HEK293 (cell line): ENCODE measurements at regions not wholly inside any gene's neighbourhood (a gene's known extent, or its start where the extent isn't known, plus 50 kb on each side); places are given as distances from the start of the nearest gene placed in this dataset.

Experiments
- CTCF ChIA-PET: fragments of 350-600 bp; formaldehyde crosslinking; extraction: SDS; loops from one replicate; lab custom pipeline; 2021; ENCODE audit warnings: antibody characterized with exemption; lab: Yijun Ruan, JAX
- POLR2A ChIA-PET: fragments of 300-600 bp; formaldehyde crosslinking; extraction: SDS; loops from one replicate; lab custom pipeline; 2020; ENCODE audit warnings: antibody characterized with exemption, inconsistent platforms; lab: Yijun Ruan, JAX
- H3K27ac ChIP-seq: fragments of 200-500 bp; sonication (Bioruptor generic); 2 replicates; pipeline ENCODE4 v1.5.1; 2014; ENCODE audit warnings: low read depth, low read length, control low read depth, inconsistent platforms; ENCODE audit errors: extremely low read depth
- H3K36me3 ChIP-seq, 2 experiments: fragments of 200-500 bp in 1 of 2; sonication (Bioruptor generic) in 1 of 2; 1 replicate in 1 of 2; 2 replicates in 1 of 2; pipeline ENCODE4 v1.5.1; 2014 to 2017; ENCODE audit warnings: inconsistent platforms in 2 of 2, low read length in 2 of 2; ENCODE audit not compliant: control insufficient read depth in 2 of 2, insufficient read depth in 1 of 2
- H3K4me1 ChIP-seq: fragments of 200-500 bp; sonication (Bioruptor generic); 2 replicates; pipeline ENCODE4 v1.5.1; 2014; ENCODE audit warnings: mild to moderate bottlenecking, low read length, inconsistent platforms; ENCODE audit not compliant: control insufficient read depth, insufficient read depth
- H3K4me3 ChIP-seq: 2 replicates; pipeline ENCODE4 v1.5.1; 2011; ENCODE audit warnings: low read depth, mild to moderate bottlenecking, control low read depth, low read length, moderate library complexity
- H3K9me3 ChIP-seq: fragments of 200-500 bp; sonication (Bioruptor generic); 2 replicates; pipeline ENCODE4 v1.5.1; 2014; ENCODE audit warnings: low read depth, low read length, inconsistent platforms; ENCODE audit not compliant: control insufficient read depth, insufficient read depth
- EGR2 ChIP-seq: fragments of 450-650 bp; formaldehyde crosslinking; IDR thresholded peaks from 2 replicates; pipeline ENCODE4 v1.5.1; 2016; ENCODE audit warnings: low read depth, missing biosample characterization, missing genetic modification characterization
- GLIS1 ChIP-seq: fragments of 450-650 bp; formaldehyde crosslinking; IDR thresholded peaks from 2 replicates; pipeline ENCODE4 v1.5.1; 2016; ENCODE audit warnings: missing biosample characterization, missing genetic modification characterization
- SCRT2 ChIP-seq: fragments of 450-650 bp; formaldehyde crosslinking; IDR thresholded peaks from 2 replicates; pipeline ENCODE4 v1.5.1; 2016; ENCODE audit warnings: missing biosample characterization, missing genetic modification characterization
- SP3 ChIP-seq: fragments of 450-650 bp; formaldehyde crosslinking; IDR thresholded peaks from 2 replicates; pipeline ENCODE4 v1.5.1; 2016; ENCODE audit warnings: missing biosample characterization, missing genetic modification characterization
- ZBTB17 ChIP-seq: fragments of 450-650 bp; formaldehyde crosslinking; IDR thresholded peaks from 2 replicates; pipeline ENCODE4 v1.5.1; 2016; ENCODE audit warnings: missing biosample characterization, missing genetic modification characterization
- ZBTB21 ChIP-seq: fragments of 450-650 bp; formaldehyde crosslinking; IDR thresholded peaks from 2 replicates; pipeline ENCODE4 v1.5.1; 2017; ENCODE audit warnings: missing biosample characterization, missing genetic modification characterization
- ZBTB6 ChIP-seq: fragments of 450-650 bp; formaldehyde crosslinking; IDR thresholded peaks from 2 replicates; pipeline ENCODE4 v1.5.1; 2017; ENCODE audit warnings: missing biosample characterization, missing genetic modification characterization
- ZBTB8A ChIP-seq: fragments of 450-650 bp; formaldehyde crosslinking; IDR thresholded peaks from 2 replicates; pipeline ENCODE4 v1.5.1; 2016; ENCODE audit warnings: missing biosample characterization, missing genetic modification characterization
- ZNF114 ChIP-seq: fragments of 450-650 bp; formaldehyde crosslinking; IDR thresholded peaks from 2 replicates; pipeline ENCODE4 v1.5.0; 2017; ENCODE audit warnings: missing biosample characterization, missing genetic modification characterization
- ZNF324 ChIP-seq: fragments of 450-650 bp; formaldehyde crosslinking; IDR thresholded peaks from 2 replicates; pipeline ENCODE4 v1.5.1; 2016; ENCODE audit warnings: missing biosample characterization, missing genetic modification characterization
- ZNF341 ChIP-seq: fragments of 450-650 bp; formaldehyde crosslinking; IDR thresholded peaks from 2 replicates; pipeline ENCODE4; 2016; ENCODE audit warnings: low read depth, missing biosample characterization, missing genetic modification characterization
- ZNF398 ChIP-seq: fragments of 450-650 bp; formaldehyde crosslinking; IDR thresholded peaks from 2 replicates; pipeline ENCODE4 v1.5.1; 2017; ENCODE audit warnings: missing biosample characterization, missing genetic modification characterization
- ZNF518A ChIP-seq: fragments of 450-650 bp; formaldehyde crosslinking; conservative IDR thresholded peaks from 2 replicates; pipeline ENCODE4 v1.5.1; 2016; ENCODE audit warnings: low read depth, missing biosample characterization, missing genetic modification characterization
- ZNF624 ChIP-seq: fragments of 450-650 bp; formaldehyde crosslinking; IDR thresholded peaks from 2 replicates; pipeline ENCODE4 v1.5.1; 2017; ENCODE audit warnings: missing biosample characterization, missing genetic modification characterization
- ZNF677 ChIP-seq: fragments of 450-650 bp; IDR thresholded peaks from 2 replicates; pipeline ENCODE4 v1.5.0; 2018; ENCODE audit warnings: missing biosample characterization, mild to moderate bottlenecking, missing genetic modification characterization, moderate library complexity
- ZNF776 ChIP-seq: fragments of 450-650 bp; formaldehyde crosslinking; IDR thresholded peaks from 2 replicates; pipeline ENCODE4 v1.5.0; 2017; ENCODE audit warnings: missing biosample characterization, missing genetic modification characterization, borderline replicate concordance
- ZNF830 ChIP-seq: fragments of 450-650 bp; IDR thresholded peaks from 2 replicates; pipeline ENCODE4 v1.5.0; 2018; ENCODE audit warnings: missing biosample characterization, missing genetic modification characterization, low read depth, mild to moderate bottlenecking, moderate library complexity
- TF ChIP-seq, protein P1 (sequence below): fragments of 450-650 bp; formaldehyde crosslinking; IDR thresholded peaks from 2 replicates; pipeline ENCODE4 v1.5.1; 2016; ENCODE audit warnings: missing biosample characterization, missing genetic modification characterization
- TF ChIP-seq, protein P2 (sequence below): fragments of 450-650 bp; formaldehyde crosslinking; IDR thresholded peaks from 2 replicates; pipeline ENCODE4 v1.5.1; 2017; ENCODE audit warnings: missing biosample characterization, missing genetic modification characterization

DNA sequence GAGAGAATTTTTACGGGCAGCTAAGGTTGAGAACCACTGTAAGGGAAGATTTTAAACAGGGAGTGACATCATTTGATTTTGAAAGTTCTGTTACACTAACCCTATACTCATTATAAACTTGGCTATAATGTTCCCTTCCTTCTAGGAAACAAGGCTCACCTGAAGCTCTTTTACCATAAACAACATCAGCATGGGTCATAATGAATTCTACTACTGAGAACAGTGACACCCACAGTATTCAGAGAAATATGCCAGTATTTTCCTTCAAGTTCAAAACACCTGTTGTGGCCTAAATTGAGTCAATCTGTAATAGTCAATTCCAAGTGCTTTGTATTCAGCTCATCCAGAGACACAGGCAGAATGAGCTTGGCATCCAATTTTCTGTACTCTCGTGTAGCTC is 175.3 kb upstream of the STT3B start:
- Histone ChIP-seq H3K36me3 (no peaks in the 10 kb centered on the region), H3K4me1 (no peaks in the 10 kb centered on the region), H3K27ac (no peak overlapping the region), H3K4me3 (no peak overlapping the region), H3K9me3 (no peaks in the 10 kb centered on the region)
- CTCF ChIA-PET, result no interaction called here
- POLR2A ChIA-PET, result no interaction called here
- 0 out of 2 replicates have a peak, but pooled peaks have one; percentile 17 for TF ChIP-seq SCRT2 (tag by site-specific recombination)
- no peak for TF ChIP-seq SP3

- POLR2A ChIA-PET, result no interaction called here
- Histone ChIP-seq H3K4me3 (no peak overlapping the region), H3K9me3 (no peaks in the 10 kb centered on the region), H3K4me1 (no peaks in the 10 kb centered on the region), H3K27ac (no peak overlapping the region), H3K36me3 (no peaks in the 10 kb centered on the region)
- TF ChIP-seq ZNF776 (tag by site-specific recombination), result no peak
- no peak for TF ChIP-seq ZBTB17
- no peak for TF ChIP-seq ZNF518A (tag by site-specific recombination)
- no peak for TF ChIP-seq ZNF114 (tag by site-specific recombination)
- CTCF ChIA-PET, result no interaction called here
Measured at GRCh38 chr3:31358473-31359070, 174.2 kb upstream of the STT3B start.

- Histone ChIP-seq H3K27ac (no peak overlapping the region), H3K4me1 (no peaks in the 10 kb centered on the region), H3K4me3 (no peak overlapping the region), H3K36me3 (no peaks in the 10 kb centered on the region), H3K9me3 (no peaks in the 10 kb centered on the region)
- ChIA-PET POLR2A (interaction anchor here (1.4 kb wide), 1 partner anchor 171 kb away, joined by 3 read pairs; the partner anchor contains the start of gene STT3B), CTCF (interaction anchor here (0.6 kb wide), 2 partner anchors 506 to 611 kb away, joined by 3 read pairs; no protein-coding TSS in a partner anchor)
- no peak for TF ChIP-seq GLIS1 (tag by site-specific recombination)
- no peak for TF ChIP-seq ZNF398 (tag by site-specific recombination)
- TF ChIP-seq ZNF624 (tag by site-specific recombination), result no peak
- TF ChIP-seq EGR2 (tag by site-specific recombination), result no peak
- no peak for TF ChIP-seq ZNF830 (tag by site-specific recombination)
- no peak for TF ChIP-seq ZNF677
- no peak for TF ChIP-seq ZBTB21
- no peak for TF ChIP-seq ZNF341
- TF ChIP-seq ZBTB6 (tag by site-specific recombination), result no peak
- TF ChIP-seq ZBTB8A (tag by site-specific recombination), result no peak
- TF ChIP-seq ZNF324 (tag by site-specific recombination), result no peak
- TF ChIP-seq, protein P1, sequence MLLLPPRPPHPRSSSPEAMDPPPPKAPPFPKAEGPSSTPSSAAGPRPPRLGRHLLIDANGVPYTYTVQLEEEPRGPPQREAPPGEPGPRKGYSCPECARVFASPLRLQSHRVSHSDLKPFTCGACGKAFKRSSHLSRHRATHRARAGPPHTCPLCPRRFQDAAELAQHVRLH (tag by site-specific recombination), result no peak
- TF ChIP-seq, protein P2, sequence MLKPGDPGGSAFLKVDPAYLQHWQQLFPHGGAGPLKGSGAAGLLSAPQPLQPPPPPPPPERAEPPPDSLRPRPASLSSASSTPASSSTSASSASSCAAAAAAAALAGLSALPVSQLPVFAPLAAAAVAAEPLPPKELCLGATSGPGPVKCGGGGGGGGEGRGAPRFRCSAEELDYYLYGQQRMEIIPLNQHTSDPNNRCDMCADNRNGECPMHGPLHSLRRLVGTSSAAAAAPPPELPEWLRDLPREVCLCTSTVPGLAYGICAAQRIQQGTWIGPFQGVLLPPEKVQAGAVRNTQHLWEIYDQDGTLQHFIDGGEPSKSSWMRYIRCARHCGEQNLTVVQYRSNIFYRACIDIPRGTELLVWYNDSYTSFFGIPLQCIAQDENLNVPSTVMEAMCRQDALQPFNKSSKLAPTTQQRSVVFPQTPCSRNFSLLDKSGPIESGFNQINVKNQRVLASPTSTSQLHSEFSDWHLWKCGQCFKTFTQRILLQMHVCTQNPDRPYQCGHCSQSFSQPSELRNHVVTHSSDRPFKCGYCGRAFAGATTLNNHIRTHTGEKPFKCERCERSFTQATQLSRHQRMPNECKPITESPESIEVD, result no peak
Measured at GRCh38 chr3:31361371-31362273, 171.1 kb upstream of the STT3B start.
